ENCODE measurements at regions not wholly inside any gene's neighbourhood (a gene's known extent, or its start where the extent isn't known, plus 50 kb on each side); places are given as distances from the start of the nearest gene placed in this dataset.

DNA sequence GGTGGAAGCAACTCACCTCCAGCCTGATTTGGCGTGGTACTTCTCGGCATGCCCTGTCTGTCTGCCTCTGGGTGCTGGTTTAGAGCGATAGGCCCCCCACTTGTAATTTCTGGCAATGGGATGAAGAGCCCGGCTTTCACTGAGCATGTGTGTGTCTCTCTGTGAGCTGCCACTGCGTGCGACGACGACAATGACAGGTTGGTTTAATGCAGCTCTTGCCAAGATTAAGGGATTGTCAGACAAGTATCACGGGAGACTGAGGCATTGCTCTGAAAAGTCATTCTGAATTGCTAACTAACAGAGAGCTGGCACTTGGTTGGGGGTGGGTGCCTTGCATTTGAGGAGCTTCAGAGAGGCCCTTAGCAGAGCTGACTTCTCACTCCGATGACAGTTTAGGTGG is 348.8 kb upstream of the CLINT1 start:
- TF ChIP-seq, protein P1, sequence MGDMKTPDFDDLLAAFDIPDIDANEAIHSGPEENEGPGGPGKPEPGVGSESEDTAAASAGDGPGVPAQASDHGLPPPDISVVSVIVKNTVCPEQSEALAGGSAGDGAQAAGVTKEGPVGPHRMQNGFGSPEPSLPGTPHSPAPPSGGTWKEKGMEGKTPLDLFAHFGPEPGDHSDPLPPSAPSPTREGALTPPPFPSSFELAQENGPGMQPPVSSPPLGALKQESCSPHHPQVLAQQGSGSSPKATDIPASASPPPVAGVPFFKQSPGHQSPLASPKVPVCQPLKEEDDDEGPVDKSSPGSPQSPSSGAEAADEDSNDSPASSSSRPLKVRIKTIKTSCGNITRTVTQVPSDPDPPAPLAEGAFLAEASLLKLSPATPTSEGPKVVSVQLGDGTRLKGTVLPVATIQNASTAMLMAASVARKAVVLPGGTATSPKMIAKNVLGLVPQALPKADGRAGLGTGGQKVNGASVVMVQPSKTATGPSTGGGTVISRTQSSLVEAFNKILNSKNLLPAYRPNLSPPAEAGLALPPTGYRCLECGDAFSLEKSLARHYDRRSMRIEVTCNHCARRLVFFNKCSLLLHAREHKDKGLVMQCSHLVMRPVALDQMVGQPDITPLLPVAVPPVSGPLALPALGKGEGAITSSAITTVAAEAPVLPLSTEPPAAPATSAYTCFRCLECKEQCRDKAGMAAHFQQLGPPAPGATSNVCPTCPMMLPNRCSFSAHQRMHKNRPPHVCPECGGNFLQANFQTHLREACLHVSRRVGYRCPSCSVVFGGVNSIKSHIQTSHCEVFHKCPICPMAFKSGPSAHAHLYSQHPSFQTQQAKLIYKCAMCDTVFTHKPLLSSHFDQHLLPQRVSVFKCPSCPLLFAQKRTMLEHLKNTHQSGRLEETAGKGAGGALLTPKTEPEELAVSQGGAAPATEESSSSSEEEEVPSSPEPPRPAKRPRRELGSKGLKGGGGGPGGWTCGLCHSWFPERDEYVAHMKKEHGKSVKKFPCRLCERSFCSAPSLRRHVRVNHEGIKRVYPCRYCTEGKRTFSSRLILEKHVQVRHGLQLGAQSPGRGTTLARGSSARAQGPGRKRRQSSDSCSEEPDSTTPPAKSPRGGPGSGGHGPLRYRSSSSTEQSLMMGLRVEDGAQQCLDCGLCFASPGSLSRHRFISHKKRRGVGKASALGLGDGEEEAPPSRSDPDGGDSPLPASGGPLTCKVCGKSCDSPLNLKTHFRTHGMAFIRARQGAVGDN (IDR thresholded peaks at IDR 0.05), result no peak
- TF ChIP-seq POLR2A (IDR thresholded peaks at IDR 0.05; ENCODE audit: low read depth, low read length), result no peak
- TF ChIP-seq, protein P2, sequence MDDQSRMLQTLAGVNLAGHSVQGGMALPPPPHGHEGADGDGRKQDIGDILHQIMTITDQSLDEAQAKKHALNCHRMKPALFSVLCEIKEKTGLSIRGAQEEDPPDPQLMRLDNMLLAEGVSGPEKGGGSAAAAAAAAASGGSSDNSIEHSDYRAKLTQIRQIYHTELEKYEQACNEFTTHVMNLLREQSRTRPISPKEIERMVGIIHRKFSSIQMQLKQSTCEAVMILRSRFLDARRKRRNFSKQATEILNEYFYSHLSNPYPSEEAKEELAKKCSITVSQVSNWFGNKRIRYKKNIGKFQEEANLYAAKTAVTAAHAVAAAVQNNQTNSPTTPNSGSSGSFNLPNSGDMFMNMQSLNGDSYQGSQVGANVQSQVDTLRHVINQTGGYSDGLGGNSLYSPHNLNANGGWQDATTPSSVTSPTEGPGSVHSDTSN (IDR thresholded peaks at IDR 0.05; ENCODE audit: insufficient replicate concordance, low read depth, low read length), result no peak
- TF ChIP-seq NR2C1 (IDR thresholded peaks at IDR 0.05), result no peak
- no peak for TF ChIP-seq CEBPB (IDR thresholded peaks at IDR 0.05; ENCODE audit: borderline replicate concordance in 1 of 2, low read depth in 2 of 2, low read length in 2 of 2)
- TF ChIP-seq, protein P3, sequence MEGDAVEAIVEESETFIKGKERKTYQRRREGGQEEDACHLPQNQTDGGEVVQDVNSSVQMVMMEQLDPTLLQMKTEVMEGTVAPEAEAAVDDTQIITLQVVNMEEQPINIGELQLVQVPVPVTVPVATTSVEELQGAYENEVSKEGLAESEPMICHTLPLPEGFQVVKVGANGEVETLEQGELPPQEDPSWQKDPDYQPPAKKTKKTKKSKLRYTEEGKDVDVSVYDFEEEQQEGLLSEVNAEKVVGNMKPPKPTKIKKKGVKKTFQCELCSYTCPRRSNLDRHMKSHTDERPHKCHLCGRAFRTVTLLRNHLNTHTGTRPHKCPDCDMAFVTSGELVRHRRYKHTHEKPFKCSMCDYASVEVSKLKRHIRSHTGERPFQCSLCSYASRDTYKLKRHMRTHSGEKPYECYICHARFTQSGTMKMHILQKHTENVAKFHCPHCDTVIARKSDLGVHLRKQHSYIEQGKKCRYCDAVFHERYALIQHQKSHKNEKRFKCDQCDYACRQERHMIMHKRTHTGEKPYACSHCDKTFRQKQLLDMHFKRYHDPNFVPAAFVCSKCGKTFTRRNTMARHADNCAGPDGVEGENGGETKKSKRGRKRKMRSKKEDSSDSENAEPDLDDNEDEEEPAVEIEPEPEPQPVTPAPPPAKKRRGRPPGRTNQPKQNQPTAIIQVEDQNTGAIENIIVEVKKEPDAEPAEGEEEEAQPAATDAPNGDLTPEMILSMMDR (IDR thresholded peaks at IDR 0.05 in 2 of 3, conservative IDR thresholded peaks at IDR 0.05 in 1 of 3; ENCODE audit: control insufficient read depth in 2 of 3, extremely low read depth in 1 of 3, insufficient read depth in 1 of 3, low read depth in 3 of 3, low read length in 3 of 3), result no peak
